Left ventricle myocardium inferior (tissue), 1 donor: ENCODE measurements at regions not wholly inside any gene's neighbourhood (a gene's known extent, or its start where the extent isn't known, plus 50 kb on each side); places are given as distances from the start of the nearest gene placed in this dataset.

Experiments
- DNase-seq: peaks from one replicate; pipeline ENCODE4 v3.0.0-alpha.2; 2020
- H3K27ac ChIP-seq: fragments of 200-600 bp; replicated peaks from 2 replicates; pipeline ENCODE4 v1.8.0; 2021
- H3K27me3 ChIP-seq: fragments of 200-600 bp; 2 replicates; pipeline ENCODE4 v1.8.0; 2021; ENCODE audit warnings: low read depth
- H3K36me3 ChIP-seq: fragments of 200-600 bp; 2 replicates; pipeline ENCODE4 v1.8.0; 2021
- H3K4me1 ChIP-seq: fragments of 200-600 bp; 2 replicates; pipeline ENCODE4 v1.8.0; 2021
- H3K4me3 ChIP-seq: fragments of 200-600 bp; 2 replicates; pipeline ENCODE4 v1.8.0; 2021; ENCODE audit warnings: mild to moderate bottlenecking, moderate library complexity
- H3K9me3 ChIP-seq: fragments of 200-600 bp; replicated peaks from 2 replicates; pipeline ENCODE4 v1.8.0; 2021
- CTCF ChIP-seq: fragments of 200-600 bp; IDR thresholded peaks from 2 replicates; pipeline ENCODE4 v1.8.0; 2021; ENCODE audit warnings: antibody characterized with exemption, mild to moderate bottlenecking, borderline replicate concordance
- intact Hi-C: fragments of 100-400 bp; cut with micrococcal nuclease; formaldehyde crosslinking; loops from one replicate; pipeline ENCODE4 v1.11.0; 2022
- donor health status: DM: no; HTN: yes; CAD: no; lungs with severe emphysema.

- no peaks in the 10 kb centered on the region for H3K27me3 ChIP-seq
- no peaks in the 10 kb centered on the region for H3K4me1 ChIP-seq
- TF ChIP-seq CTCF = no peak
- intact Hi-C loops = no loop called here
- DNase-seq = no peak
- H3K36me3 ChIP-seq = no peaks in the 10 kb centered on the region
- no peak overlapping the region for H3K27ac ChIP-seq
- H3K4me3 ChIP-seq = no peak overlapping the region
- H3K9me3 ChIP-seq = no peaks in the 10 kb centered on the region
Measured at GRCh38 chrX:27910412-27910811, 70.8 kb downstream of the DCAF8L1 start.

GRCh38 chrX:27903960-27904359 lies 77.3 kb downstream of the DCAF8L1 start:
- no peak for TF ChIP-seq CTCF
- Histone ChIP-seq H3K27me3 (no peaks in the 10 kb centered on the region), H3K4me3 (no peak overlapping the region), H3K9me3 (no peaks in the 10 kb centered on the region), H3K36me3 (no peaks in the 10 kb centered on the region), H3K27ac (no peak overlapping the region), H3K4me1 (no peaks in the 10 kb centered on the region)
- intact Hi-C loops = no loop called here
- no peak for DNase-seq

- no peak for DNase-seq
- Histone ChIP-seq H3K4me1 (no peaks in the 10 kb centered on the region), H3K4me3 (no peak overlapping the region), H3K36me3 (no peaks in the 10 kb centered on the region), H3K27me3 (no peaks in the 10 kb centered on the region), H3K9me3 (no peaks in the 10 kb centered on the region), H3K27ac (no peak overlapping the region)
- no peak for TF ChIP-seq CTCF
- intact Hi-C loops = no loop called here
Measured at GRCh38 chrX:27893871-27894270, 86.1 kb downstream of the MAGEB10 start.

- H3K27me3 ChIP-seq = no peaks in the 10 kb centered on the region
- no peak overlapping the region for H3K4me3 ChIP-seq
- no peak overlapping the region for H3K27ac ChIP-seq
- intact Hi-C loops = no loop called here
- no peak for TF ChIP-seq CTCF
- no peaks in the 10 kb centered on the region for H3K4me1 ChIP-seq
- no peaks in the 10 kb centered on the region for H3K36me3 ChIP-seq
- DNase-seq = no peak
- no peaks in the 10 kb centered on the region for H3K9me3 ChIP-seq
Measured at GRCh38 chrX:27893211-27893610, 85.4 kb downstream of the MAGEB10 start.

- H3K4me3 ChIP-seq = no peak overlapping the region
- intact Hi-C loops = no loop called here
- H3K27ac ChIP-seq = no peak overlapping the region
- H3K27me3 ChIP-seq = no peaks in the 10 kb centered on the region
- TF ChIP-seq CTCF = no peak
- H3K4me1 ChIP-seq = no peaks in the 10 kb centered on the region
- no peaks in the 10 kb centered on the region for H3K36me3 ChIP-seq
- H3K9me3 ChIP-seq = no peaks in the 10 kb centered on the region
- no peak for DNase-seq
Measured at GRCh38 chrX:27890611-27891010, 82.8 kb downstream of the MAGEB10 start.

GRCh38 chrX:27889878-27890277 lies 82.1 kb downstream of the MAGEB10 start:
- Histone ChIP-seq H3K4me1 (no peaks in the 10 kb centered on the region), H3K36me3 (no peaks in the 10 kb centered on the region), H3K9me3 (no peaks in the 10 kb centered on the region), H3K4me3 (no peak overlapping the region), H3K27ac (no peak overlapping the region), H3K27me3 (no peaks in the 10 kb centered on the region)
- no peak for TF ChIP-seq CTCF
- intact Hi-C loops = no loop called here
- DNase-seq = no peak
